Stimulated activated CD4-positive, alpha-beta T cell treated with anti-CD3 and anti-CD28 coated beads, Interleukin-2, amount 100 ng/mL, for 24 hours (primary cell): ENCODE measurements at regions not wholly inside any gene's neighbourhood (a gene's known extent, or its start where the extent isn't known, plus 50 kb on each side); places are given as distances from the start of the nearest gene placed in this dataset.
"Not testable (repeated sequence)": the region's sequence is repeated elsewhere in the genome, so short reads cannot be mapped to it uniquely, and the experiment has no call there.

Source experiments
- DNase-seq, 2 donors: peaks; one replicate each; pipeline ENCODE4 v3.0.0-alpha.2; 2020

GRCh38 chr2:185667452-185667851 is 71.2 kb upstream of the FSIP2 start:
- no peak for DNase-seq

- DNase-seq = no peak
These were observed 69.9 kb upstream of the FSIP2 start for GRCh38 chr2:185668710-185669109.

- no peak for DNase-seq
These were observed 64.4 kb upstream of the FSIP2 start for GRCh38 chr2:185674232-185674631.

- no peak for DNase-seq
These were observed 62.3 kb upstream of the FSIP2 start for GRCh38 chr2:185676316-185676715.

- not testable (repeated sequence) for DNase-seq
These were observed 51.6 kb upstream of the FSIP2 start for GRCh38 chr2:185687001-185687400.

GRCh38 chr2:185687967-185688366 is 50.6 kb upstream of the FSIP2 start:
- no peak for DNase-seq
